ENCODE measurements at regions not wholly inside any gene's neighbourhood (a gene's known extent, or its start where the extent isn't known, plus 50 kb on each side); places are given as distances from the start of the nearest gene placed in this dataset.

- TF ChIP-seq POLR2AphosphoS5 (IDR thresholded peaks at IDR 0.05; ENCODE audit: low read depth, low read length) (no peak), POLR2A (IDR thresholded peaks at IDR 0.05; ENCODE audit: low read depth, low read length) (no peak), POU2F2 (IDR thresholded peaks at IDR 0.05; ENCODE audit: low read depth, low read length) (no peak), TAF1 (IDR thresholded peaks at IDR 0.05; ENCODE audit: low read depth, low read length) (no peak), SPI1 (IDR thresholded peaks at IDR 0.05; ENCODE audit: low read depth, low read length) (no peak)
Observed at GRCh38 chr9:38293022-38293421, 99.5 kb upstream of the ALDH1B1 start.
